WTC11 (cell line): ENCODE measurements at regions not wholly inside any gene's neighbourhood (a gene's known extent, or its start where the extent isn't known, plus 50 kb on each side); places are given as distances from the start of the nearest gene placed in this dataset.

Experiments used
- ATAC-seq: fragments of 200-7000 bp; cut with Tn5 transposase; 2 replicates; pipeline ENCODE4 v1.10.0; 2021; ENCODE audit warnings: mild to moderate bottlenecking, moderate library complexity
- CTCF ChIA-PET: fragments of 300-600 bp; sonication (Branson Sonifier 250); formaldehyde crosslinking; loops from one replicate; lab custom pipeline; 2021; ENCODE audit warnings: antibody characterized with exemption; lab: Charles Lee
- POLR2A ChIA-PET: fragments of 350-600 bp; sonication (Branson Sonifier 250); formaldehyde crosslinking; loops from one replicate; lab custom pipeline; 2021; ENCODE audit warnings: antibody characterized with exemption; lab: Charles Lee
- DNase-seq: peaks from one replicate; pipeline ENCODE4 v3.0.0; 2021; ENCODE audit warnings: low spot score
- H3K27ac Mint-ChIP-seq: 2 replicates; pipeline ENCODE4 v1.8.0; 2021; ENCODE audit warnings: mixed read lengths
- H3K27me3 Mint-ChIP-seq: 2 replicates; pipeline ENCODE4 v1.8.0; 2021; ENCODE audit warnings: low read depth, mild to moderate bottlenecking, moderate library complexity, mixed read lengths
- H3K36me3 Mint-ChIP-seq: 2 replicates; pipeline ENCODE4 v1.8.0; 2021; ENCODE audit warnings: mixed read lengths
- H3K4me1 Mint-ChIP-seq: 2 replicates; pipeline ENCODE4 v1.8.0; 2022; ENCODE audit warnings: mixed read lengths
- H3K4me3 Mint-ChIP-seq: 2 replicates; pipeline ENCODE4 v1.8.0; 2021; ENCODE audit warnings: mild to moderate bottlenecking, moderate library complexity, mixed read lengths
- H3K9me3 Mint-ChIP-seq: 2 replicates; pipeline ENCODE4 v1.8.0; 2021; ENCODE audit warnings: mixed read lengths
- AR ChIP-seq: fragments of 250-450 bp; sonication (Bioruptor Pico); IDR thresholded peaks from 2 replicates; pipeline ENCODE4 v1.9.0; 2021; ENCODE audit warnings: mild to moderate bottlenecking
- ATF1 ChIP-seq: sonication (generic); formaldehyde crosslinking; IDR thresholded peaks from 2 replicates; pipeline ENCODE4 v1.8.1; 2023; ENCODE audit warnings: mild to moderate bottlenecking, moderate library complexity, missing genetic modification reagents
- ATF2 ChIP-seq: sonication (generic); formaldehyde crosslinking; IDR thresholded peaks from 2 replicates; pipeline ENCODE4 v1.8.1; 2022; ENCODE audit warnings: low read depth, missing genetic modification reagents, borderline replicate concordance
- ATF6 ChIP-seq: sonication (generic); formaldehyde crosslinking; IDR thresholded peaks from 2 replicates; pipeline ENCODE4 v1.8.1; 2023; ENCODE audit warnings: mild to moderate bottlenecking, missing genetic modification reagents
- CREM ChIP-seq: sonication (generic); formaldehyde crosslinking; IDR thresholded peaks from 2 replicates; pipeline ENCODE4 v1.8.1; 2022; ENCODE audit warnings: mild to moderate bottlenecking, missing genetic modification reagents, moderate library complexity
- CTCF ChIP-seq: fragments of 200-600 bp; IDR thresholded peaks from 2 replicates; pipeline ENCODE4 v1.8.0; 2022; ENCODE audit warnings: antibody characterized with exemption
- FOXK1 ChIP-seq: sonication (generic); formaldehyde crosslinking; IDR thresholded peaks from 2 replicates; pipeline ENCODE4 v1.8.0; 2022; ENCODE audit warnings: mild to moderate bottlenecking, moderate library complexity, missing genetic modification reagents
- MLX ChIP-seq: sonication (generic); formaldehyde crosslinking; IDR thresholded peaks from 2 replicates; pipeline ENCODE4 v1.8.1; 2023; ENCODE audit warnings: mild to moderate bottlenecking, missing genetic modification reagents, moderate library complexity
- PREB ChIP-seq: sonication (generic); formaldehyde crosslinking; IDR thresholded peaks from 2 replicates; pipeline ENCODE4 v1.8.1; 2022; ENCODE audit warnings: mild to moderate bottlenecking, missing genetic modification reagents, moderate library complexity, borderline replicate concordance
- RORB ChIP-seq: fragments of 250-450 bp; sonication (Bioruptor Pico); IDR thresholded peaks from 2 replicates; pipeline ENCODE4 v1.9.0; 2021; ENCODE audit warnings: mild to moderate bottlenecking
- SP1 ChIP-seq: sonication (generic); formaldehyde crosslinking; conservative IDR thresholded peaks from 2 replicates; pipeline ENCODE4 v1.8.1; 2022; ENCODE audit warnings: missing genetic modification reagents
- ZBTB43 ChIP-seq: sonication (generic); formaldehyde crosslinking; IDR thresholded peaks from 2 replicates; pipeline ENCODE4 v1.8.1; 2023; ENCODE audit warnings: mild to moderate bottlenecking, missing genetic modification reagents
- ZNF121 ChIP-seq: sonication (generic); formaldehyde crosslinking; IDR thresholded peaks from 2 replicates; pipeline ENCODE4 v1.8.0; 2023; ENCODE audit warnings: missing genetic modification reagents
- ZNF263 ChIP-seq: sonication (generic); formaldehyde crosslinking; IDR thresholded peaks from 2 replicates; pipeline ENCODE4 v1.8.1; 2022; ENCODE audit warnings: low read depth, mild to moderate bottlenecking, moderate library complexity, missing genetic modification reagents
- ZNF423 ChIP-seq: fragments of 250-450 bp; sonication (Bioruptor Pico); IDR thresholded peaks from 2 replicates; pipeline ENCODE4 v2.1.2; 2022; ENCODE audit warnings: mild to moderate bottlenecking, moderate library complexity
- ZNF425 ChIP-seq: fragments of 250-450 bp; sonication (Bioruptor Pico); conservative IDR thresholded peaks from 2 replicates; pipeline ENCODE4 v1.9.0; 2021; ENCODE audit warnings: mild to moderate bottlenecking
- ZSCAN18 ChIP-seq: fragments of 250-450 bp; sonication (Bioruptor Pico); IDR thresholded peaks from 2 replicates; pipeline ENCODE4 v2.1.2; 2022; ENCODE audit warnings: mild to moderate bottlenecking, moderate library complexity

GRCh38 chr2:217052856-217053577 is 193.2 kb upstream of the TNP1 start (continued):
- TF ChIP-seq ATF6 (CRISPR knock-in tag) (no peak), ZSCAN18 (CRISPR knock-in tag) (no peak), ZNF263 (CRISPR knock-in tag) (no peak), ZNF121 (CRISPR knock-in tag) (no peak), ZBTB43 (CRISPR knock-in tag) (no peak), AR (no peak)

- Mint-ChIP-seq H3K36me3 (no peaks in the 10 kb centered on the region), H3K27me3 (no peaks in the 10 kb centered on the region), H3K4me1 (peaks cover 13% of the 10 kb centered on the region), H3K4me3 (no peak overlapping the region), H3K9me3 (no peaks in the 10 kb centered on the region), H3K27ac (no peak overlapping the region)
- DNase-seq (no peak), ATAC-seq (no peak)
- ChIA-PET POLR2A (no interaction called here), CTCF (interaction anchor here (1.5 kb wide), 1 partner anchor 358 kb away, joined by 3 read pairs; no protein-coding TSS in a partner anchor)
- TF ChIP-seq RORB (CRISPR knock-in tag) (no peak), CREM (CRISPR knock-in tag) (no peak), ATF1 (CRISPR knock-in tag) (no peak), SP1 (CRISPR knock-in tag) (no peak), MLX (CRISPR knock-in tag) (no peak), ZNF423 (CRISPR knock-in tag) (no peak), FOXK1 (no peak), PREB (no peak), CTCF (no peak), ZBTB43 (CRISPR knock-in tag) (no peak), ZNF425 (no peak), ATF2 (CRISPR knock-in tag) (no peak)
These were observed 191.6 kb upstream of the TNP1 start for GRCh38 chr2:217051416-217051815.
